ENCODE measurements at regions not wholly inside any gene's neighbourhood (a gene's known extent, or its start where the extent isn't known, plus 50 kb on each side); places are given as distances from the start of the nearest gene placed in this dataset.

- Histone ChIP-seq H3K27ac (ENCODE audit: low read length) (no peak overlapping the region), H3K4me2 (ENCODE audit: insufficient read depth, low read length) (no peak overlapping the region), H3K27me3 (ENCODE audit: insufficient read depth, low read length, poor library complexity) (no peaks in the 10 kb centered on the region), H3K9me3 (ENCODE audit: insufficient read depth, low read length, severe bottlenecking) (no peaks in the 10 kb centered on the region), H3K9ac (ENCODE audit: low read depth, low read length) (no peak overlapping the region), H3K79me2 (ENCODE audit: insufficient read depth, low read length) (no peaks in the 10 kb centered on the region), H2AFZ (ENCODE audit: low read depth, low read length) (no peak overlapping the region), H3K36me3 (ENCODE audit: insufficient read depth, low read length) (no peaks in the 10 kb centered on the region), H3K4me3 (ENCODE audit: low read depth in 1 of 2, low read length in 2 of 2) (no peak overlapping the region), H3K4me1 (ENCODE audit: insufficient read depth, low read length) (no peaks in the 10 kb centered on the region), H4K20me1 (ENCODE audit: insufficient read depth, low read length) (no peaks in the 10 kb centered on the region)
- ATAC-seq (ENCODE audit: insufficient read depth, low read depth) (no peak), DNase-seq (no peak)
- no peak for TF ChIP-seq EZH2 (IDR thresholded peaks at IDR 0.05; ENCODE audit: borderline replicate concordance, low read depth, low read length, severe bottlenecking)
- TF ChIP-seq CTCF (IDR thresholded peaks at IDR 0.05; ENCODE audit: borderline replicate concordance, extremely low read depth, low read length, poor library complexity, severe bottlenecking), result no peak
Observed at GRCh38 chr7:10803720-10804119, 170.0 kb upstream of the PHF14 start.

DNA sequence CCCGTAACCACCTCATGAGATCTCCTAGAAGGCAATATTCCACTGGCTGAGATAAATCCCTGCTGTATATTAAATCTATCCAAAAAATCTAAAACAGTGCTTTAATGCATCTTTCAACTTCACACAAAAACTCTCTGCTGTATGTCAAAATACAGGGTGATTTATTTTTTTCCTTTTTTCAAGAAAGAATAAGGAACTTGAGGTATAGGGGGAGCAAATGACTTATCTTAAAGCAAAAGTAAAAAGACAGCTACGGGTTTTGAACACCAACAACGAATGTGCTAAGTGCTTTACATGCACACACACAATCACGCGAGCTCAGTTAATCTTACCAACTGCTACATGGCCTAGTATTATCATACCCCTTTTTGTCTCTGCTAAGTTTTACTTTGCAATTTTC is 168.9 kb upstream of the PHF14 start:
- Histone ChIP-seq H3K79me2 (ENCODE audit: insufficient read depth, low read length) (no peaks in the 10 kb centered on the region), H3K27me3 (ENCODE audit: insufficient read depth, low read length, poor library complexity) (no peaks in the 10 kb centered on the region), H4K20me1 (ENCODE audit: insufficient read depth, low read length) (no peaks in the 10 kb centered on the region), H3K4me2 (ENCODE audit: insufficient read depth, low read length) (no peak overlapping the region), H2AFZ (ENCODE audit: low read depth, low read length) (no peak overlapping the region), H3K27ac (ENCODE audit: low read length) (no peak overlapping the region), H3K9me3 (ENCODE audit: insufficient read depth, low read length, severe bottlenecking) (no peaks in the 10 kb centered on the region), H3K4me1 (ENCODE audit: insufficient read depth, low read length) (no peaks in the 10 kb centered on the region), H3K36me3 (ENCODE audit: insufficient read depth, low read length) (no peaks in the 10 kb centered on the region), H3K4me3 (ENCODE audit: low read depth in 1 of 2, low read length in 2 of 2) (no peak overlapping the region), H3K9ac (ENCODE audit: low read depth, low read length) (no peak overlapping the region)
- no peak for DNase-seq
- no peak for ATAC-seq (ENCODE audit: insufficient read depth, low read depth)
- TF ChIP-seq CTCF (IDR thresholded peaks at IDR 0.05; ENCODE audit: borderline replicate concordance, extremely low read depth, low read length, poor library complexity, severe bottlenecking) (no peak), EZH2 (IDR thresholded peaks at IDR 0.05; ENCODE audit: borderline replicate concordance, low read depth, low read length, severe bottlenecking) (no peak)

GRCh38 chr7:10815546-10815945 is 158.1 kb upstream of the PHF14 start:
- Histone ChIP-seq H3K4me3 (ENCODE audit: low read depth in 1 of 2, low read length in 2 of 2) (no peak overlapping the region), H3K4me2 (ENCODE audit: insufficient read depth, low read length) (no peak overlapping the region), H3K9ac (ENCODE audit: low read depth, low read length) (no peak overlapping the region), H4K20me1 (ENCODE audit: insufficient read depth, low read length) (no peaks in the 10 kb centered on the region), H3K4me1 (ENCODE audit: insufficient read depth, low read length) (no peaks in the 10 kb centered on the region), H3K79me2 (ENCODE audit: insufficient read depth, low read length) (no peaks in the 10 kb centered on the region), H3K9me3 (ENCODE audit: insufficient read depth, low read length, severe bottlenecking) (no peaks in the 10 kb centered on the region), H3K27me3 (ENCODE audit: insufficient read depth, low read length, poor library complexity) (no peaks in the 10 kb centered on the region), H3K27ac (ENCODE audit: low read length) (no peak overlapping the region), H3K36me3 (ENCODE audit: insufficient read depth, low read length) (no peaks in the 10 kb centered on the region), H2AFZ (ENCODE audit: low read depth, low read length) (no peak overlapping the region)
- DNase-seq (no peak), ATAC-seq (ENCODE audit: insufficient read depth, low read depth) (no peak)
- TF ChIP-seq CTCF (IDR thresholded peaks at IDR 0.05; ENCODE audit: borderline replicate concordance, extremely low read depth, low read length, poor library complexity, severe bottlenecking) (no peak), EZH2 (IDR thresholded peaks at IDR 0.05; ENCODE audit: borderline replicate concordance, low read depth, low read length, severe bottlenecking) (no peak)

DNA sequence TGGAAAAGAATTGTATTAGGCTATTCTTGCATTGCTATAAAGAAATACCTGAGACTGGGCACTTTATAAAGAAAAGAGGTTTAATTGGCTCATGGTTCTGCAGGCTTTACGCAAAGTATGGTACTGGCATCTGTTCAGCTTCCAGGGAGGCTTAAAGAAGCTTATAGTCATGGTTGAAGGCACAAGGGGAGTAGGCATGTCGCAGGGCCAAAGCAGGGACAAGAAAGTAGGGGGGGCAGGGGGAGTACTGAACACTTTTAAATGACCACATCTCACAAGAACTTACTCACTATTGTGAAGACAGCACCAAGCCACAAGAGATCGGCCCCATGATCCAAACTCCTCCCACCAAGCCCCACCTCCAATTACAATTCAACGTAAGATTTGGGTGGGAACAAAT is 152.5 kb upstream of the PHF14 start:
- H3K27ac ChIP-seq (ENCODE audit: low read length), result no peak overlapping the region
- no peak overlapping the region for H2AFZ ChIP-seq (ENCODE audit: low read depth, low read length)
- no peaks in the 10 kb centered on the region for H4K20me1 ChIP-seq (ENCODE audit: insufficient read depth, low read length)
- H3K27me3 ChIP-seq (ENCODE audit: insufficient read depth, low read length, poor library complexity), result no peaks in the 10 kb centered on the region
- TF ChIP-seq EZH2 (IDR thresholded peaks at IDR 0.05; ENCODE audit: borderline replicate concordance, low read depth, low read length, severe bottlenecking) (no peak), CTCF (IDR thresholded peaks at IDR 0.05; ENCODE audit: borderline replicate concordance, extremely low read depth, low read length, poor library complexity, severe bottlenecking) (no peak)
- H3K9me3 ChIP-seq (ENCODE audit: insufficient read depth, low read length, severe bottlenecking), result no peaks in the 10 kb centered on the region
- no peak for DNase-seq
- ATAC-seq (ENCODE audit: insufficient read depth, low read depth), result no peak
- no peak overlapping the region for H3K4me2 ChIP-seq (ENCODE audit: insufficient read depth, low read length)
- H3K4me3 ChIP-seq (ENCODE audit: low read depth in 1 of 2, low read length in 2 of 2), result no peak overlapping the region
- no peaks in the 10 kb centered on the region for H3K4me1 ChIP-seq (ENCODE audit: insufficient read depth, low read length)
- no peak overlapping the region for H3K9ac ChIP-seq (ENCODE audit: low read depth, low read length)
- H3K36me3 ChIP-seq (ENCODE audit: insufficient read depth, low read length), result no peaks in the 10 kb centered on the region
- no peaks in the 10 kb centered on the region for H3K79me2 ChIP-seq (ENCODE audit: insufficient read depth, low read length)
